SK-N-SH (cell line): ENCODE measurements at regions not wholly inside any gene's neighbourhood (a gene's known extent, or its start where the extent isn't known, plus 50 kb on each side); places are given as distances from the start of the nearest gene placed in this dataset.

Experiments
- CTCF ChIA-PET: fragments of 300-600, 350-600 bp; formaldehyde crosslinking; extraction: SDS; loops from one replicate; lab custom pipeline; 2021; lab: Yijun Ruan, JAX
- POLR2A ChIA-PET: fragments of 350-600 bp; sonication (Branson Sonifier 250); formaldehyde crosslinking; extraction: SDS; loops from one replicate; lab custom pipeline; 2020; ENCODE audit warnings: antibody characterized with exemption, inconsistent platforms; lab: Yijun Ruan, JAX
- DNase-seq: peaks from one replicate; pipeline ENCODE4 v3.0.0; 2012
- H2AFZ ChIP-seq: fragments of 200-600 bp; sonication (generic); 2 replicates; pipeline ENCODE4 v1.8.1; 2016; ENCODE audit warnings: antibody characterized with exemption, mild to moderate bottlenecking, low read depth
- H3F3A ChIP-seq: fragments of 200-600 bp; sonication (generic); replicated peaks from 2 replicates; pipeline ENCODE3; 2016; ENCODE audit warnings: antibody characterized with exemption, mild to moderate bottlenecking; ENCODE audit not compliant: insufficient read depth
- H3K27ac ChIP-seq, 2 experiments: fragments of 200-500 bp in 1 of 2; fragments of 200-600 bp in 1 of 2; sonication (Bioruptor generic) in 1 of 2; sonication (generic), shearing (Covaris generic) in 1 of 2; 2 replicates each; pipeline versions ENCODE4 v1.5.1 to v1.6.1; 2014 to 2016; ENCODE audit warnings: low read depth in 2 of 2, inconsistent platforms in 1 of 2, low read length in 1 of 2, mild to moderate bottlenecking in 1 of 2, mixed read lengths in 1 of 2
- H3K27me3 ChIP-seq: fragments of 200-600 bp; sonication (generic), shearing (Covaris generic); 2 replicates; pipeline ENCODE4 v1.6.1; 2016; ENCODE audit warnings: mixed run types; ENCODE audit not compliant: insufficient read depth
- H3K36me3 ChIP-seq, 2 experiments: fragments of 200-500 bp in 1 of 2; fragments of 200-600 bp in 1 of 2; sonication (Bioruptor generic) in 1 of 2; sonication (generic) in 1 of 2; replicated peaks in 1 of 2; 2 replicates each; pipeline versions ENCODE3 to v1.5.1; 2014 to 2016; ENCODE audit warnings: low read length in 1 of 2, mild to moderate bottlenecking in 1 of 2; ENCODE audit not compliant: insufficient read depth in 2 of 2, control insufficient read depth in 1 of 2
- H3K4me1 ChIP-seq, 2 experiments: fragments of 200-500 bp in 1 of 2; fragments of 200-600 bp in 1 of 2; sonication (Bioruptor generic) in 1 of 2; sonication (generic), shearing (Covaris generic) in 1 of 2; 2 replicates each; pipeline versions ENCODE4 v1.5.1 to v1.6.1; 2014 to 2016; ENCODE audit warnings: low read depth in 1 of 2, low read length in 1 of 2, mixed run types in 1 of 2; ENCODE audit not compliant: insufficient read depth in 2 of 2, control insufficient read depth in 1 of 2
- H3K4me2 ChIP-seq: fragments of 200-600 bp; sonication (generic), shearing (Covaris generic); 2 replicates; pipeline ENCODE4 v1.6.1; 2017; ENCODE audit warnings: mixed run types
- H3K4me3 ChIP-seq, 2 experiments: fragments of 200-500 bp in 1 of 2; fragments of 200-600 bp in 1 of 2; sonication (Bioruptor generic) in 1 of 2; sonication (generic), shearing (Covaris generic) in 1 of 2; 2 replicates each; pipeline versions ENCODE4 v1.5.1 to v1.8.1; 2014 to 2016; ENCODE audit warnings: low read depth in 2 of 2, inconsistent platforms in 1 of 2, low read length in 1 of 2, mild to moderate bottlenecking in 1 of 2, mixed read lengths in 1 of 2, moderate library complexity in 1 of 2
- H3K79me2 ChIP-seq: fragments of 200-600 bp; sonication (generic); 2 replicates; pipeline ENCODE4 v1.8.1; 2017; ENCODE audit warnings: mild to moderate bottlenecking; ENCODE audit not compliant: insufficient read depth
- H3K9ac ChIP-seq: fragments of 200-600 bp; sonication (generic); 2 replicates; pipeline ENCODE4 v1.6.1; 2017; ENCODE audit warnings: mixed run types
- H3K9me2 ChIP-seq: fragments of 200-600 bp; sonication (generic); 2 replicates; pipeline ENCODE4 v1.6.1; 2017; ENCODE audit warnings: mixed run types
- H3K9me3 ChIP-seq: fragments of 200-600 bp; sonication (generic); 2 replicates; pipeline ENCODE4 v1.6.1; 2017; ENCODE audit warnings: mixed run types, mild to moderate bottlenecking, moderate library complexity
- H4K20me1 ChIP-seq: fragments of 200-600 bp; sonication (generic); 2 replicates; pipeline ENCODE4 v1.6.1; 2017; ENCODE audit warnings: mild to moderate bottlenecking, mixed run types; ENCODE audit not compliant: insufficient read depth
- CHD2 ChIP-seq: fragments of 150-350 bp; IDR thresholded peaks from 2 replicates; pipeline ENCODE4 v1.6.1; 2018; ENCODE audit warnings: low read length; ENCODE audit not compliant: partially characterized antibody
- CTCF ChIP-seq: fragments of 200-600 bp; sonication (generic); IDR thresholded peaks from 2 replicates; pipeline ENCODE4 v1.6.1; 2017; ENCODE audit warnings: antibody characterized with exemption, mild to moderate bottlenecking, moderate library complexity
- ELF1 ChIP-seq: IDR thresholded peaks from 2 replicates; pipeline ENCODE4 v1.4.0; 2012
- EZH2phosphoT487 ChIP-seq: fragments of 200-600 bp; sonication (generic); IDR thresholded peaks from 2 replicates; pipeline ENCODE4 v1.6.1; 2017; ENCODE audit warnings: low read depth, mixed run types, mild to moderate bottlenecking, antibody characterized with exemption, moderate library complexity, borderline replicate concordance
- GABPA ChIP-seq: IDR thresholded peaks from 2 replicates; pipeline ENCODE4 v1.4.0; 2012; ENCODE audit warnings: low read depth, mild to moderate bottlenecking
- JUND ChIP-seq: IDR thresholded peaks from 2 replicates; pipeline ENCODE4 v1.4.0; 2012
- MXI1 ChIP-seq: IDR thresholded peaks from 2 replicates; pipeline ENCODE4 v1.6.1; 2012; ENCODE audit warnings: mild to moderate bottlenecking, low read depth, low read length, improper control_type of control experiment
- POLR2AphosphoS5 ChIP-seq: IDR thresholded peaks from 2 replicates; pipeline ENCODE4 v1.6.1; 2012; ENCODE audit warnings: low read depth, low read length
- RCOR1 ChIP-seq: fragments of 150-350 bp; IDR thresholded peaks from 2 replicates; pipeline ENCODE4 v1.6.1; 2017; ENCODE audit warnings: antibody characterized with exemption, low read length
- RFX5 ChIP-seq: IDR thresholded peaks from 2 replicates; pipeline ENCODE4 v1.6.1; 2012; ENCODE audit warnings: mild to moderate bottlenecking, improper control_type of control experiment, low read length
- RXRA ChIP-seq: IDR thresholded peaks from 2 replicates; pipeline ENCODE4 v1.4.0; 2012; ENCODE audit warnings: low read depth, mild to moderate bottlenecking, borderline replicate concordance
- TCF12 ChIP-seq: IDR thresholded peaks from 2 replicates; pipeline ENCODE4 v1.4.0; 2012
- TEAD4 ChIP-seq: IDR thresholded peaks from 2 replicates; pipeline ENCODE4 v1.4.0; 2012; ENCODE audit warnings: mild to moderate bottlenecking, borderline replicate concordance; ENCODE audit not compliant: insufficient read depth
- WGBS: methylation state at CpG from one replicate; pipeline ENCODE4 v1.1.6; 2017; ENCODE audit warnings: low lambda C conversion rate; 5-methylcytosine and 5-hydroxymethylcytosine counted together
- TF ChIP-seq, protein P1 (sequence below): fragments of 150-350 bp; IDR thresholded peaks from 2 replicates; pipeline ENCODE4 v1.6.1; 2016; ENCODE audit warnings: mild to moderate bottlenecking, low read depth, low read length

DNA sequence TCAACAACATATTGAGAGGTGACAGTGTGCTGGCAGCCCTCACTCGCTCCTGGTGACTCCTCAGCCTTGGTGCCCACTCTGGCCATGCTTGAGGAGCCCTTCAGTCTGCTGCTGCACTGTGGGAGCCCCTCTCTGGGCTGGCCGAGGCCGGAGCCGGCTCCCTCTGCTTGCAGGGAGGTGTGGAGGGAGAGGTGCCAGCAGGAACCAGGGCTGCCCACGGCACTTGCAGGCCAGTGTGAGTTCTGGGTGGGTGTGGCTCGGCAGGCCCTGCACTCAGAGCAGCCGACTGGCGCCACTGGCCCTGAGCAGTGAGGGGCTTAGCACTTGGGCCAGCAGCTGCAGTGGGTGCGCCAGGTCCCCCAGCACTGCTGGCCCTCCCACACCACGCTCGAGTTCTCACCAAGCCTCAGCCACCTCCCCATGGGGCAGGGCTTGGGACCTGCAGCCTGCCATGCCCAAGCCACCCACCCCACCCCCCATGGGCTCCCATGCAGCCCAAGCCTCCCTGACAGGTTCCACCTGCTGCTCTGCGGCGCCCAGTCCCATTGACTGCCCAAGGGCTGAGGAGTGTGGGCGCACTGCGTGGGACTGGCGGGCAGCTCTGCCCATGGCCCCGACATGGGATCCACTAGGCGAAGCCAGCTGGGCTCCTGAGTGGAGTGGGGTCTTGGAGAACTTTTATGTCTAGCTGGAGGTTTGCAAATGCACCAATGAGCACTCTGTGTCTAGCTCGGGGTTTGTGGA, 377.1 kb upstream of the ANKRD30A start (continued):
- no peak for TF ChIP-seq CTCF
- TF ChIP-seq CHD2, result no peak
- TF ChIP-seq RCOR1, result no peak
- TF ChIP-seq GABPA, result no peak
- no peak for TF ChIP-seq RFX5

DNA sequence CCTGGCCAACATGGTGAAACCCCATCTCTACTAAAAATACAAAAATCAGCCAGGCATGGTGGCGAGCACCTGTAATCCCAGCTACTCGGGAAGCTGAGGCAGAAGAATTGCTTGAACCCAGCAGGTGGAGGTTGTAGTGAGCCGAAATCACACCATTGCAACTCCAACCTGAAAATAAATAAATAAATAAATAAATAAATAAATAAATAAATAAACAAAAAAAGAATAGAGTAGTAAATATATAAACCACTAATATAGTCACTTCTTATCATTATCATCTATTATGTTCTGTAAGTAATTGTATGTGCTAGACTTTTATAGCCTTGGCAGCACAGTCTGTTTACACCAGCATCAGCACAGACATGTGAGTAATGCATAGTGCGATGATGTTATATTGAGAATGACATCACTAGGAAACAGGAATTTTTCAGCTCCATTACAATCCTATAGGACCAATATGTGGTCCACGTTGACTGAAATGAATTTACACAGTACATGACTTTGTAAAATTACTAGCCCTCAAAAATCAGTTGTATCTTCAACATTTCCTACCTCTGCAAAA, 385.4 kb upstream of the ANKRD30A start:
- Histone ChIP-seq H3K9me2 (no peaks in the 10 kb centered on the region), H3K4me1 (no peaks in the 10 kb centered on the region), H2AFZ (no peak overlapping the region), H3K4me3 (no peak overlapping the region), H3F3A (no peaks in the 10 kb centered on the region), H3K27ac (no peak overlapping the region), H3K27me3 (no peaks in the 10 kb centered on the region), H4K20me1 (no peaks in the 10 kb centered on the region), H3K9ac (no peak overlapping the region), H3K4me2 (no peak overlapping the region), H3K36me3 (no peaks in the 10 kb centered on the region), H3K9me3 (no peaks in the 10 kb centered on the region), H3K79me2 (no peaks in the 10 kb centered on the region)
- TF ChIP-seq, protein P1, sequence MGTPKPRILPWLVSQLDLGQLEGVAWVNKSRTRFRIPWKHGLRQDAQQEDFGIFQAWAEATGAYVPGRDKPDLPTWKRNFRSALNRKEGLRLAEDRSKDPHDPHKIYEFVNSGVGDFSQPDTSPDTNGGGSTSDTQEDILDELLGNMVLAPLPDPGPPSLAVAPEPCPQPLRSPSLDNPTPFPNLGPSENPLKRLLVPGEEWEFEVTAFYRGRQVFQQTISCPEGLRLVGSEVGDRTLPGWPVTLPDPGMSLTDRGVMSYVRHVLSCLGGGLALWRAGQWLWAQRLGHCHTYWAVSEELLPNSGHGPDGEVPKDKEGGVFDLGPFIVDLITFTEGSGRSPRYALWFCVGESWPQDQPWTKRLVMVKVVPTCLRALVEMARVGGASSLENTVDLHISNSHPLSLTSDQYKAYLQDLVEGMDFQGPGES, result no peak
- no peak for TF ChIP-seq TCF12
- no peak for TF ChIP-seq CTCF
- no peak for TF ChIP-seq EZH2phosphoT487
- no peak for TF ChIP-seq JUND
- no peak for TF ChIP-seq RXRA
- TF ChIP-seq TEAD4, result no peak
- no peak for TF ChIP-seq ELF1
- TF ChIP-seq POLR2AphosphoS5, result no peak
- no peak for TF ChIP-seq RFX5
- TF ChIP-seq MXI1, result no peak
- POLR2A ChIA-PET, result no interaction called here
- CTCF ChIA-PET, result interaction anchor here (0.7 kb wide), 1 partner anchor 1517 kb away, joined by 3 read pairs; no protein-coding TSS in a partner anchor
- DNase-seq, result no peak
- WGBS, result 68% methylated on average over 5 of the region's 5 CpGs
